Cardiac muscle cell (in vitro differentiated cells and primary cell): ENCODE measurements at regions not wholly inside any gene's neighbourhood (a gene's known extent, or its start where the extent isn't known, plus 50 kb on each side); places are given as distances from the start of the nearest gene placed in this dataset.

Experiments
- DNase-seq, 2 donors: peaks; one replicate each; pipeline versions ENCODE4 v3.0.0 to v3.0.0-alpha.2; 2010 to 2017; ENCODE audit warnings: low read depth in 1 of 2, low spot score in 1 of 2
- H3K27ac ChIP-seq: fragments of 200-600 bp; sonication (generic); 2 replicates; pipeline ENCODE4 v1.5.1; 2016
- H3K27me3 ChIP-seq: fragments of 200-600 bp; sonication (generic); 2 replicates; pipeline ENCODE4 v1.6.0; 2016; ENCODE audit warnings: control low read depth
- H3K36me3 ChIP-seq: fragments of 200-600 bp; sonication (generic); 2 replicates; pipeline ENCODE4 v1.5.1; 2016; ENCODE audit warnings: control low read depth
- H3K4me1 ChIP-seq: fragments of 200-600 bp; sonication (generic); 2 replicates; pipeline ENCODE4 v1.8.1; 2017; ENCODE audit warnings: low read depth, mild to moderate bottlenecking, mixed run types
- H3K4me3 ChIP-seq: fragments of 200-600 bp; sonication (generic); 2 replicates; pipeline ENCODE4 v1.5.1; 2016; ENCODE audit warnings: mild to moderate bottlenecking
- H3K9me3 ChIP-seq: fragments of 200-600 bp; sonication (generic); 2 replicates; pipeline ENCODE4 v1.5.1; 2017; ENCODE audit warnings: low read depth, mild to moderate bottlenecking, control low read depth
- TF ChIP-seq, protein P1 (sequence below): IDR thresholded peaks from 2 replicates; pipeline ENCODE4 v1.5.1; 2012; ENCODE audit warnings: low read depth, mild to moderate bottlenecking, low read length

DNA sequence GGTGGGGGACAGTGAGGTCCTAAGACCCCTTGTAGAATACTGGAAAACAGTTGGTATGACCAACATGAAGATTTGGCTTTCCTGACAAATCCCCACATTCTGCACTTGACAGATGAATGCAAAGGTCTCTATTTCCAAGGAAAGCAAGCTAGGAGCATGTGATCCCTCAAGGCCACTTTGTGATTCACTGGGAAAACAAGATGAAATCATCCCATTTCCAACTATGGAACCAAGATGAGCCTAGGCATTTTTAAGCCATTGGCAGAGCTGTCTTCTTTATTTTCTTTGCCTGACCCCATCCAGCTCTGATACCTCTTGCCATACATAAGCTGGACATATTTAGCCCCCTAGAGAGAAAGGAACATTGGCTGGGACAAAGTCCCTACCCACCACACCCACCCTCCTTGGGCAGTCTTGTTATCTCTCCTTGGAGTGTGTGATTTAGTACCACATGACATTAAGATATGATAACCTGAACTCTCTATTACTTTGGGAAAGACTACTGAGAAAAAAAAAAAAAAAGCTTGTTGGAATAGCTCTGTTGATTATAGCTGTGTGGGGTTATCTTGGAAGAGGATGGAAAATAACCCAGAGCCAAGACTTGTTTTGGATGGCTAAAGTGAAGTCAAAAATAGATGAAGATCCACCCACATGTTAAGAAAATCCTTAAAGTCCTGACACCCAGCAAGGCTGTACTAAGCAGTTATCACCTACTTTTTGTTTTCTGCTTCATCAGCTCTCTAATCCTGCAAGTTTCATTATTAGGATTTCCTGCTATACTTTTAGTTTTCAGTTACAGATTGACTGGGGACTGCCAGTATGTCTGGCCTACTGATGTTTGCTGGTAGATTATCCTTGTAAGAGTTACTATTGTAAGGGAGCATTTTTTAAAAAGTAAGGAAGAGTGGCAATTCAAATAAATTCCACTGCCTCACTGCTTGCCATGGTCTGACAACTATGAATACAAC is 90.1 kb upstream of the PREP start:
- Histone ChIP-seq H3K27ac (no peak overlapping the region), H3K9me3 (no peaks in the 10 kb centered on the region), H3K4me3 (no peak overlapping the region), H3K36me3 (no peaks in the 10 kb centered on the region), H3K27me3 (no peaks in the 10 kb centered on the region), H3K4me1 (peaks cover 11% of the 10 kb centered on the region)
- TF ChIP-seq, protein P1, sequence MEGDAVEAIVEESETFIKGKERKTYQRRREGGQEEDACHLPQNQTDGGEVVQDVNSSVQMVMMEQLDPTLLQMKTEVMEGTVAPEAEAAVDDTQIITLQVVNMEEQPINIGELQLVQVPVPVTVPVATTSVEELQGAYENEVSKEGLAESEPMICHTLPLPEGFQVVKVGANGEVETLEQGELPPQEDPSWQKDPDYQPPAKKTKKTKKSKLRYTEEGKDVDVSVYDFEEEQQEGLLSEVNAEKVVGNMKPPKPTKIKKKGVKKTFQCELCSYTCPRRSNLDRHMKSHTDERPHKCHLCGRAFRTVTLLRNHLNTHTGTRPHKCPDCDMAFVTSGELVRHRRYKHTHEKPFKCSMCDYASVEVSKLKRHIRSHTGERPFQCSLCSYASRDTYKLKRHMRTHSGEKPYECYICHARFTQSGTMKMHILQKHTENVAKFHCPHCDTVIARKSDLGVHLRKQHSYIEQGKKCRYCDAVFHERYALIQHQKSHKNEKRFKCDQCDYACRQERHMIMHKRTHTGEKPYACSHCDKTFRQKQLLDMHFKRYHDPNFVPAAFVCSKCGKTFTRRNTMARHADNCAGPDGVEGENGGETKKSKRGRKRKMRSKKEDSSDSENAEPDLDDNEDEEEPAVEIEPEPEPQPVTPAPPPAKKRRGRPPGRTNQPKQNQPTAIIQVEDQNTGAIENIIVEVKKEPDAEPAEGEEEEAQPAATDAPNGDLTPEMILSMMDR: no peak
- DNase-seq: no peak

DNA sequence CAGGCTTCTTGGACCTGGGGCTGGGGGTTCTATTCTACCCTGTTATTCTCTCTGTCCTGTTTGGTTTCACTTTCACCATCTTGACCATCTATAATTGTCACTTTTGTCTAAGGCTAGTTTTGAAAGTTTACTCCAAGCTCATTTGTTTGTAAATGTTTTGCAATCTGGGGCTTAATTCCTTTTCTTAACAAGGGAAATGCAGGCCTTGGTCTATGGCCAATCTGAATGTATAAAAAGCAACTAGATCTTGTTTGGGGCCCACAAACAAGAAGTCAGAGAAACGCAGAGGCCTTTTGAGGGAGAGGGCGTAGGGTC is 86.3 kb upstream of the PREP start:
- peaks cover 11% of the 10 kb centered on the region for H3K4me1 ChIP-seq
- H3K27ac ChIP-seq: no peak overlapping the region
- DNase-seq: no peak
- TF ChIP-seq, protein P1: no peak
- H3K36me3 ChIP-seq: no peaks in the 10 kb centered on the region
- no peaks in the 10 kb centered on the region for H3K9me3 ChIP-seq
- H3K27me3 ChIP-seq: peaks cover 2% of the 10 kb centered on the region
- no peak overlapping the region for H3K4me3 ChIP-seq

DNA sequence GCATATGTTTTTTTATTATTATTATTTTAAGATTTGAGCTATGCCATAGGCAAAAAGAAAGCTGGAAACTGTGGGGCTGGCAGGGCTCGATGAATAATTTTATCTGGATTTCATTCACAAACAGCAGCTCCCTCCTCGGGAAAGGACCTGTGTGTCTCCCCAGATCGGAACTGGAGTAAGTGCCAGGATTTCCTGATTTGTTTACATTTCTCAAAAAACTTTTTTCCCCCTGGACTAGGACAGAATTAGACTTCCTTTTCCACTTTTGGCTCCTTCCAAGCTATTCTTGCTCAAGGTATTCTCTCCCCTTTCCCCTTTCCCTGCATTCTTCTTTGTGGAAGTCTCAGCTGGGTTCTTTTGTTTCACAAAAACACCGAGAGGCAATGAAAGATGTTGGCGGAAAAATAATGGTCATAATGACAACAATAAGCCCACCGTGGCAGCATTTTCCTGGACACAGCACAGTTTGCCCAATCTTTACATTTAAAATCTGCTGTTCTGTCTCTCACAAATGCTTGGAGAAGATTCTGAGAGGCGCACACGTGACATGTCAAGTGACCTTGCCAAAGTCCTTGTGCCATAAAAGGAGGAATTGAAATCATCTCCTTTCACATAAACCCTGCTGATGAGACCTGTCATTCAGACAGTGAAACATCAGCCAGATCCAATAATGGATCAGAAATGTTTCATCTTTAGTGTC is 85.8 kb upstream of the PREP start:
- peak in 1 of 2 donors; percentile 13 for DNase-seq

DNA sequence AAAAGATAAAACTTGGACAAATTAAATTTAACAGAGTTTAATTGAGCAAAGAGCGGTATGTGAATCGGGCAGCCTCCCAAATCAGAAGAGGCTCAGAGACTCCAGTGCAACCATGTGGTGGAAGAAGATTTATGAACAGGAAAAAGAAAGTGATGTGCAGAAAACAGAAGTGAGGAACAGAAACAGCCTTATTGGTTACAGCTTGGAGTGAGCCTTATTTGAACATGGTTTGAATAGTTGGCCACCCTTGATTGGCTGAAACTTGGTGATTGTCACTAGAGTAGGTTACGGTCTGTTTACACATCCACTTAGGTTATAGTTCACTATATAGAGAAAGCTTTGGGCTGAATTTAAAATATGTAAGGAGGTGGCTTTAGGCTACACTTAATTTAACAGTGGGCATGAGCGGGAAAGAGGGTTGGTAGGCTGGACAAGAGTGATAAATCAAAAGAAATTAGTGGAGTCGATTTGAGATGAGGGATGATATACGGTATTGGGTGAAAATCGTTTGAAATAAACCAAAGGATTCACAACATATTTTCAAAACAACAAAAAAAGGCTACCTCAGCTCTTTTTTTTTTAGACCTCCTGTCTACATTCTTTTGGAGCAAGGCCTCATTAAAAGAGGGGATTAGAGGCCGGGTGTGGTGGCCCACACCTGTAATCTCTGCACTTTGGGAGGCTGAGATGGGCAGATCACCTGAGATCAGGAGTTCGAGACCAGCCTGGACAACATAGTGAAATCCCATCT is 84.3 kb upstream of the PREP start:
- no peaks in the 10 kb centered on the region for H3K9me3 ChIP-seq
- TF ChIP-seq, protein P1: no peak
- no peaks in the 10 kb centered on the region for H3K36me3 ChIP-seq
- H3K4me3 ChIP-seq: no peak overlapping the region
- no peak overlapping the region for H3K27ac ChIP-seq
- H3K4me1 ChIP-seq: no peaks in the 10 kb centered on the region
- peaks cover 14% of the 10 kb centered on the region for H3K27me3 ChIP-seq
- DNase-seq: no peak

More for the DNA sequence above, 85.8 kb upstream of the PREP start:
- Histone ChIP-seq H3K27me3 (peaks cover 6% of the 10 kb centered on the region), H3K9me3 (no peaks in the 10 kb centered on the region), H3K4me1 (peaks cover 11% of the 10 kb centered on the region), H3K4me3 (no peak overlapping the region), H3K27ac (no peak overlapping the region), H3K36me3 (no peaks in the 10 kb centered on the region)
- TF ChIP-seq, protein P1: no peak

DNA sequence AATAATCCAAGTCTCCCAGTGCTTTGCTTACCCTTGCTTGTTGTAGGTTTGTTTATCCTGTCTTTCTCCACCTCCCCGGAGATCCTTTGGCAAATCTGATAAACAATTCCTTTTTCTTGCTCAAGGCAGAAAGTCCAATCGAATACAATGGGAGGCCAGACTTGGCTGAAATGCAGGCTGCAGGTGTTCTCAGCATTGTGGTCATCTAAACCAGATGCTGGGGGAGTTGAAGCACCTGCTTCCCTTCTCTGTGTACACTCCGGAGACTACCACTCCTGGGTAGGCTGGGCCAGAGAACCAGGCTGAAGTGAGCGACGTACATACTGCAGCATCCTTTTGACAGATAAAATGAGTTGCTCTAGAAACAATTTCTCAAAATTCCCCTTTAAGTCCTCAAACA is 82.6 kb upstream of the PREP start:
- Histone ChIP-seq H3K36me3 (no peaks in the 10 kb centered on the region), H3K27me3 (peaks cover 14% of the 10 kb centered on the region), H3K27ac (no peak overlapping the region), H3K4me1 (peaks cover 7% of the 10 kb centered on the region), H3K4me3 (no peak overlapping the region), H3K9me3 (no peaks in the 10 kb centered on the region)
- TF ChIP-seq, protein P1: no peak
- no peak for DNase-seq
